ENCODE measurements at regions not wholly inside any gene's neighbourhood (a gene's known extent, or its start where the extent isn't known, plus 50 kb on each side); places are given as distances from the start of the nearest gene placed in this dataset.

DNA sequence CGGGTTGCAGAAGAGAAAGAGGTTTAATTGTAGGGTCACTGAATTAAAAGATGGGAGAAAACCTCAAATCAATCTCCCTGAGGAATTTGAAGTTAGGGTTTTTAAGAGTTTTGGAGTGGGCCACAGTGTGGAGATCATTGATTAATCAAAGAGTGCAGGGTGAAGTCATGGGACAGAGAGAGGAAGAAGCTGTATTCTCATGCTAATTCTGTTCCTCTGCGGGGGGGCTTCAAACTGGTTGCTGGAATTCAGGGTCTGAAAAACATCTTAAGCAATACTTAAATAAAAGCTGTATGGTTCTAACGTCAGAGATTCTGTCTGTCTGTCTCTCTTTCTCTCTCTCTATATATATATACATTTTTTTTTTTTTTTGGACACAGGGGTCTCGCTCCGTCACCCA is 169.8 kb upstream of the SPATS2L start:
- Histone ChIP-seq H3K27me3 (ENCODE audit: control insufficient read depth, insufficient read depth, low read length) (no peaks in the 10 kb centered on the region), H3K36me3 (ENCODE audit: control insufficient read depth, insufficient read depth, low read length) (peaks cover 5% of the 10 kb centered on the region; the same call in 1 of the 2 replicates), H3K9ac (ENCODE audit: low read depth, low read length) (peak overlapping the region; percentile 32; the same call in 1 of the 2 replicates), H3K27ac (ENCODE audit: low read depth, low read length) (peak overlapping the region; percentile 82), H3K4me3 (ENCODE audit: low read depth, low read length) (0 out of 2 replicates have a peak overlapping the region, but pooled peaks have one; percentile 13), H3K9me3 (ENCODE audit: control insufficient read depth, insufficient read depth, low read length) (peaks cover 18% of the 10 kb centered on the region), H3K4me1 (ENCODE audit: control insufficient read depth, insufficient read depth, low read length) (peaks cover 32% of the 10 kb centered on the region)

DNA sequence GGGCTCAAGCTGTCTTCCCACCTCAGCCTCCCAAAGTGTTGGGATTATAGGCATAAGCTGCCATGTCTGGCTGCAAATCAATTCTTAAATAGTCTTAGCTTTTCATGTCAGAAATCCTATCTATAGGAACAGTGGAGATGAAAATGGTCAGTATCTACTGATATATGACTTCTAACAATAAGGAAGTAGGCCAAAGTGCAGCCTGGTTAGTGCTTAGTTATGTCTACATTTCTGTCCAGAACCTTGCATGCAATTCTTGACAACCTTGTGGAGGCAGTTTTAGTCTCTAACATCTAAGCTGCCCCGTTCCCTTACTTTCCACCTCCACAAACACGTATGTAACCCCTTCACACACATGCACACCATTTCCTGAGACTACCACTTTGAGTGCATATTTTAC is 169.2 kb upstream of the SPATS2L start:
- H3K9ac ChIP-seq (ENCODE audit: low read depth, low read length), result no peak overlapping the region
- H3K36me3 ChIP-seq (ENCODE audit: control insufficient read depth, insufficient read depth, low read length), result peaks cover 5% of the 10 kb centered on the region; the same call in 1 of the 2 replicates
- H3K9me3 ChIP-seq (ENCODE audit: control insufficient read depth, insufficient read depth, low read length), result peaks cover 18% of the 10 kb centered on the region
- no peaks in the 10 kb centered on the region for H3K27me3 ChIP-seq (ENCODE audit: control insufficient read depth, insufficient read depth, low read length)
- H3K4me3 ChIP-seq (ENCODE audit: low read depth, low read length), result no peak overlapping the region
- H3K4me1 ChIP-seq (ENCODE audit: control insufficient read depth, insufficient read depth, low read length), result peaks cover 32% of the 10 kb centered on the region
- H3K27ac ChIP-seq (ENCODE audit: low read depth, low read length), result peak overlapping the region; percentile 46

DNA sequence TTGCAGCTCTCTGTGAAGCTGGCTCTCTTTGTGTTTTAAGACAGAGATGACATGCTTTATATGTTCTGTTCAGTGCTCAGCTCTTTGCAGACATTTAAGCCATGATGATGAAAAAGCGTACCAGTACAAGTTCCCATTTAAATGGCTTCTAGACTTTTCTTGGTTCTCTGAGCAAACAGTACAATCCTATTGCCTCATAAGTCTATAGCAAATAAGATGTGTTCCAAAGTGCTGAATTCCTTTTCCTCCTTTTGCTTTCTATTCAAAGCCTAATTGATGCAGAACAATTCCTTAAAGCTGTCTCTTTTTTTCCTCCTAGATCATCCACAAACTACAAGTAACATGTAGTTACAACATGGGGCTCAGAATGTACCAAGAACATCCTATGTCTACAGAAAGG is 168.8 kb upstream of the SPATS2L start:
- H3K36me3 ChIP-seq (ENCODE audit: control insufficient read depth, insufficient read depth, low read length), result peaks cover 5% of the 10 kb centered on the region; the same call in 1 of the 2 replicates
- no peaks in the 10 kb centered on the region for H3K27me3 ChIP-seq (ENCODE audit: control insufficient read depth, insufficient read depth, low read length)
- H3K4me3 ChIP-seq (ENCODE audit: low read depth, low read length), result no peak overlapping the region
- H3K9ac ChIP-seq (ENCODE audit: low read depth, low read length), result no peak overlapping the region
- peaks cover 18% of the 10 kb centered on the region for H3K9me3 ChIP-seq (ENCODE audit: control insufficient read depth, insufficient read depth, low read length)
- H3K27ac ChIP-seq (ENCODE audit: low read depth, low read length), result no peak overlapping the region
- H3K4me1 ChIP-seq (ENCODE audit: control insufficient read depth, insufficient read depth, low read length), result peaks cover 32% of the 10 kb centered on the region

DNA sequence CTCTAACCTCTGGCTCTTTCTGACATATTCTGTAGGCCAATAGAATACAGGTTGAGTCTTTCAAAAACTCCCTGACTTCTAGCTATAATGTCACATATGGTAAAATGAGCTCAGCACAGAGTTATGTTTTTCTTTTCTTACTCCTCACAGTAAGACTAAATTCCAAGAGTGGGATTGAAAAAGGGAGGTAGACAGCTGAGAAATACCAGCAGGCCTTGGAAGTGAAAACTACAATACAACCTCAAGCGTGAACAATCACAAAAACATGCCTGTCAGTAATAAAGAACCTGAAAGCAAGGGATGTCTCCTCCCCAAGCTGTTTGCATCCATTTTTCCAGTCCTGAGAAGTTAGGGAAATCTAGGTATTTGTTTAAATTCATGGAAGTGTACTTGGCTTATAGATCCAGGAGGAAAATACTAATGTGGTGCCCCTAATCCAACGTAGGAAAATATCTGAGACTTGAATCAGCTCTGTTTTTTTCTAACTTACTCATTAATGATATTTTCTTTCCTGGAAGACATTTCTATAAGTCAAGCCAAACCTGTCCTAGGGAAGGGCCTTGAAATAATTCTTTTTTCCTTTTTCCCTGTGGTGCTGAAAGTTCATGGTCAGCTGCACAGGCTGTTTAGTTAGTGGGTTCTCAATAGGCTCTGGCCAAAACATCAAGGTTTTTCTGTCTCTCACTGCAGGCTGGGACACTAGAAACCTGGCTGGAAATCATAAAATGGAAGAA is 167.9 kb upstream of the SPATS2L start:
- H3K4me1 ChIP-seq (ENCODE audit: control insufficient read depth, insufficient read depth, low read length), result peaks cover 32% of the 10 kb centered on the region
- no peak overlapping the region for H3K27ac ChIP-seq (ENCODE audit: low read depth, low read length)
- peaks cover 5% of the 10 kb centered on the region; the same call in 1 of the 2 replicates for H3K36me3 ChIP-seq (ENCODE audit: control insufficient read depth, insufficient read depth, low read length)
- H3K4me3 ChIP-seq (ENCODE audit: low read depth, low read length), result no peak overlapping the region
- no peaks in the 10 kb centered on the region for H3K27me3 ChIP-seq (ENCODE audit: control insufficient read depth, insufficient read depth, low read length)
- no peak overlapping the region for H3K9ac ChIP-seq (ENCODE audit: low read depth, low read length)
- peaks cover 19% of the 10 kb centered on the region for H3K9me3 ChIP-seq (ENCODE audit: control insufficient read depth, insufficient read depth, low read length)

DNA sequence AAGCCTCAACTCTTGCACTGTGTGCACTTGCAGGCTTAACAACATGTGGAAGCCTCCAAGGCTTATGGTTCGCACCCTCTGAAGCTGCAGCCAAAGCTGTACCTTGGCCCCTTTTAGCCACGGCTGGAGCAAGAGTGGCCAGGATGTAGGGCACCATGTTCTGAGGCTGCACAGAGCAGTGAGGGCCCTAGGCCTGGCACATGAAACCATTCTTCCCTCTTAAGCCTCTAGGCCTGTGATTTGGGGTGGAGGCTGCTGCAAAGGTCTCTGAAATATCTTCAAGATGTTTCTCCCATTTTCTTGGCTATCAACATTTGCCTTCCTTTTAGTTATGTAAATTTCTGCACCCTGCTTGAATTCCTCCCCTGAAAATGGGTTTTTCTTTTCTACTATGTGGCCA is 161.9 kb upstream of the SPATS2L start:
- peaks cover 16% of the 10 kb centered on the region; the same call in 1 of the 2 replicates for H3K9me3 ChIP-seq (ENCODE audit: control insufficient read depth, insufficient read depth, low read length)
- H3K27ac ChIP-seq (ENCODE audit: low read depth, low read length), result no peak overlapping the region
- H3K4me3 ChIP-seq (ENCODE audit: low read depth, low read length), result no peak overlapping the region
- H3K27me3 ChIP-seq (ENCODE audit: control insufficient read depth, insufficient read depth, low read length), result no peaks in the 10 kb centered on the region
- H3K9ac ChIP-seq (ENCODE audit: low read depth, low read length), result no peak overlapping the region
- no peaks in the 10 kb centered on the region for H3K36me3 ChIP-seq (ENCODE audit: control insufficient read depth, insufficient read depth, low read length)
- no peaks in the 10 kb centered on the region for H3K4me1 ChIP-seq (ENCODE audit: control insufficient read depth, insufficient read depth, low read length)

DNA sequence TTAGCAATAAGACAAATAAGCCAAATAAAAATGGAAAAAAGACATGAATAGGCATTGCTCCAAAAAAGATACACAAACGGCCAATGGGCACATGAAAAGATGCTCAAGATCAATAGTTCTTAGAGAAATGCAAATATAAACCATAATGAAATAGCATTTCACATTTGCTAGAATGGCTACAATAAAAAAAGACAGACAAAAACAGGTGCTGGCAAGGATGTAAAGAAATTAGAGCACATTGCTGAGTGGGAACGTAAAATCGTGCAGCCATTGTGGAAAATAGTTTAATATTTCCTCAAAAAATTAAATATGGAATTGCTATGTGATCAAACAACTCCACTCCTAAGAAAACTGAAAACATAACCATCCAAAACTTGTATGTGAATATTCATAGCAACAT is 160.0 kb upstream of the SPATS2L start:
- H3K27me3 ChIP-seq (ENCODE audit: control insufficient read depth, insufficient read depth, low read length), result no peaks in the 10 kb centered on the region
- no peak overlapping the region for H3K27ac ChIP-seq (ENCODE audit: low read depth, low read length)
- H3K4me3 ChIP-seq (ENCODE audit: low read depth, low read length), result no peak overlapping the region
- H3K4me1 ChIP-seq (ENCODE audit: control insufficient read depth, insufficient read depth, low read length), result no peaks in the 10 kb centered on the region
- H3K9ac ChIP-seq (ENCODE audit: low read depth, low read length), result no peak overlapping the region
- H3K36me3 ChIP-seq (ENCODE audit: control insufficient read depth, insufficient read depth, low read length), result no peaks in the 10 kb centered on the region
- peaks cover 33% of the 10 kb centered on the region for H3K9me3 ChIP-seq (ENCODE audit: control insufficient read depth, insufficient read depth, low read length)

DNA sequence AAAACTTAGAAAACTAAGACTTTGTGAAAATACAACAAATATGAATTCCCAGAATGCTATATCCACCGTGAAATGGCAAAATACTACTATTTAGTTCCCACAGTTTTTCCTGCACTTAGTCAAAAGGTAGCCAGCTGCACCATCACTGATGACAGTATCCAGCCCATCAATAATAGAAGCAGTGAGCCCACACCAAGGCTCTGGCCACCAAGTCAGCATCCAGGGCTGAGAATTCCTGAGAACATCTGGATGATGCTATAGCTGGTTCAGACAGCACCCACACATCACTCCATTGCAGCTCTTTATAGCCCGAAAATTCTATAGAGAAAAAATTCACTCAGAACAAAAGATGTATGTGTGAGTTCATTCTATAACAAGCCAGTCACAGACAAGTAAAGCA is 159.1 kb upstream of the SPATS2L start:
- Histone ChIP-seq H3K9ac (ENCODE audit: low read depth, low read length) (no peak overlapping the region), H3K9me3 (ENCODE audit: control insufficient read depth, insufficient read depth, low read length) (peaks cover 39% of the 10 kb centered on the region), H3K27ac (ENCODE audit: low read depth, low read length) (no peak overlapping the region), H3K36me3 (ENCODE audit: control insufficient read depth, insufficient read depth, low read length) (no peaks in the 10 kb centered on the region), H3K4me1 (ENCODE audit: control insufficient read depth, insufficient read depth, low read length) (no peaks in the 10 kb centered on the region), H3K27me3 (ENCODE audit: control insufficient read depth, insufficient read depth, low read length) (no peaks in the 10 kb centered on the region), H3K4me3 (ENCODE audit: low read depth, low read length) (no peak overlapping the region)

DNA sequence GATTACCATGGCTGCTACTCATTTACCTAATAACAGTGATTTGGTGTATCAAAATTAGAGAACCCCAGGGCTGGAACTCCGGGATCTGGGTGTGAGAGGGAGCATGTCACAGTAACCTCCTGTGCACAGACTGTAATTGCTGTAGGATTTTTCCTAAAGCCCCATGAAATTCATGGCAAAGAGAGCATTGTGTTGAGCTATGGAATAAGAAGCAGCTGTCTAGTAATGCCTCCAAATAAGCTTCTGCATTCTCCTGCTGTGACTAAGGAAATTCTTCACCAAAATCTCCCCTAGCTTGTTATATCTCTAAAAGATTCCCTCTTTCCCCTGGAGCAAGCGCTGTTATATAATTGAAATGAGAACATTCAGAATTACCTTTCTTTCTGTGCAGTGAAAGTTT is 158.1 kb upstream of the SPATS2L start:
- no peak overlapping the region for H3K9ac ChIP-seq (ENCODE audit: low read depth, low read length)
- H3K4me1 ChIP-seq (ENCODE audit: control insufficient read depth, insufficient read depth, low read length), result no peaks in the 10 kb centered on the region
- H3K27ac ChIP-seq (ENCODE audit: low read depth, low read length), result no peak overlapping the region
- H3K9me3 ChIP-seq (ENCODE audit: control insufficient read depth, insufficient read depth, low read length), result peaks cover 45% of the 10 kb centered on the region
- H3K36me3 ChIP-seq (ENCODE audit: control insufficient read depth, insufficient read depth, low read length), result no peaks in the 10 kb centered on the region
- H3K27me3 ChIP-seq (ENCODE audit: control insufficient read depth, insufficient read depth, low read length), result no peaks in the 10 kb centered on the region
- H3K4me3 ChIP-seq (ENCODE audit: low read depth, low read length), result no peak overlapping the region

DNA sequence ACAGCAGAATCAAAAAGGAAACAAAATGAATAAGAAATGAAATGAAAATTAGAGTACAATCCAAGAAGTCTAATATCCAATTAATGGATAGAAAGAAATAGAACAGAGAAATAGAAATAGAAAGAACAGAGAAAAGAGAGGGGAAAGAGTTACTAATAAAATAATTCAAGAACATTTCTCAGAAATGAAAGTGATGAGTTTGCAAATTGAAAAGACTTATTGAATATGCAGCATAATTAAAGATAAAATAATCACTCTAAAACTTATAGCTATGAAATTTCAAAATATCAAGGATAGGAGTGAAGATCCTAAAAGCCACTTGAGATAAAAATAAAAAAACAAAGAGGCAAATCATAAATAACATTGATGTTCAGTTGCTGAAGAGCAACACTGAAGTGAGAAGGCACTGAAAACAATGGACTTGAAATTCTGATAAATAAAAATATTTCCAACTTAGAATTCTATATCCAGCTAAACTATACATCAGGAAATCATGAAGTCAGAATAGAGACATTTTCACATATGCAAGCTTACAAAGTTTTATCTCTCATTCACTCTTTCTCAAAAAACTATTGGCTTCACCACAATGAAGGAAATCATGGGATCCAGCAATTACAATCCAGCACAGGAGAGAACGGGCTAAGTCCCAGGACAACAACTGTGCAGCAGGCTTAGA is 155.9 kb upstream of the SPATS2L start:
- H3K27ac ChIP-seq (ENCODE audit: low read depth, low read length), result no peak overlapping the region

DNA sequence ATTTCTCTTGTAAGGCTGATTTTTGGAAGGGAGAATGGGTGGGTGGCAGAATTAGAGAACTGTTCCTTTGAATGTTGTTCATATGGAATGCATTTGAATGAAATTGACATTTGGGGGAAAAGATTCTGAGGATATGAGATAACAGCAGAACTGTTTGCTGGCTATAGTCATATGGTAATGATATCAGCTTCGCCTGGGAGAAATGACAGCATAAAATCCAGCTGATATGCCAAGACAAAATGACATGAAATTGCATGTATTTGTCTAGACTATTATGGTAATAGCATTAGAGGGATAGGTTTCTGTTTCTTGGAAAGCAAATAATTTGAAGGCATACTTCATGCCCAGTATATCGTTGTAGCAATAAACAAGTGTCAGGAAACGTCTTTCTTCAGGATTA is 150.8 kb upstream of the SPATS2L start:
- H3K36me3 ChIP-seq (ENCODE audit: control insufficient read depth, insufficient read depth, low read length), result no peaks in the 10 kb centered on the region
- H3K27ac ChIP-seq (ENCODE audit: low read depth, low read length), result no peak overlapping the region
- peaks cover 15% of the 10 kb centered on the region for H3K4me1 ChIP-seq (ENCODE audit: control insufficient read depth, insufficient read depth, low read length)
- peaks cover 21% of the 10 kb centered on the region for H3K9me3 ChIP-seq (ENCODE audit: control insufficient read depth, insufficient read depth, low read length)
- no peaks in the 10 kb centered on the region for H3K27me3 ChIP-seq (ENCODE audit: control insufficient read depth, insufficient read depth, low read length)
- H3K4me3 ChIP-seq (ENCODE audit: low read depth, low read length), result no peak overlapping the region
- H3K9ac ChIP-seq (ENCODE audit: low read depth, low read length), result no peak overlapping the region

More for the DNA sequence above, 155.9 kb upstream of the SPATS2L start:
- H3K27me3 ChIP-seq (ENCODE audit: control insufficient read depth, insufficient read depth, low read length), result no peaks in the 10 kb centered on the region
- H3K4me3 ChIP-seq (ENCODE audit: low read depth, low read length), result no peak overlapping the region
- H3K9me3 ChIP-seq (ENCODE audit: control insufficient read depth, insufficient read depth, low read length), result peaks cover 29% of the 10 kb centered on the region
- no peaks in the 10 kb centered on the region for H3K4me1 ChIP-seq (ENCODE audit: control insufficient read depth, insufficient read depth, low read length)
- no peaks in the 10 kb centered on the region for H3K36me3 ChIP-seq (ENCODE audit: control insufficient read depth, insufficient read depth, low read length)
- H3K9ac ChIP-seq (ENCODE audit: low read depth, low read length), result no peak overlapping the region

DNA sequence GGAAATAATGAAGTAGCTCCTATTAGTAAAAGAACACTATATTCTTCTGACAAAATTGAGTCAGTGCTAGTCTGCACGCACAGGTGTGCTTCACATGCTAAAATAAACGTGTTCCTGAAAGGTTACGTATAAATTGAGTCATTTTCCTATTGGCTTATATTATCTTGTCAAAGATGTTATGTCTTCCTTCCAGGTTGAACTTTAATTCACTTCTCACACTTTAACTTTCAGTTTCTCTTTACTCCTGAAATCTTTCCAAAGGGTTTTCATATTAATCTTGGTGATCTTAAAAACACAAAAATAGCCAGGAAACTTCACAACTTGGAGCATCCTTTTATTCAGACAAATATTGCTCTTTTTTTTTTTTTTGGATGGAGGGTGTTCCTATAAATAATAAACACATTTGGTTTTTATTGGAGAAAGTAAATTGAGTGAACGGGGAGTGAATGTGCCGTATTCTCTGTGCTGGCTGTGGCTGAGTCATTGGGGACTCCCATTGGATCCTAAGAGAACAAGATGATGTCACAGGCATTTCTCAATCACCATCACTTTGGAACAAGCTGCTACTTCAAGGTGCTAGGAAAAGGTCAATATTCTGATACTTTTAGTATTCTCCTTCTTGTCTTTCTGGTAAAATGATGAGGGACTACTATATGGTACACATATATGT is 150.2 kb upstream of the SPATS2L start:
- Histone ChIP-seq H3K9ac (ENCODE audit: low read depth, low read length) (no peak overlapping the region), H3K9me3 (ENCODE audit: control insufficient read depth, insufficient read depth, low read length) (peaks cover 15% of the 10 kb centered on the region), H3K27me3 (ENCODE audit: control insufficient read depth, insufficient read depth, low read length) (no peaks in the 10 kb centered on the region), H3K36me3 (ENCODE audit: control insufficient read depth, insufficient read depth, low read length) (no peaks in the 10 kb centered on the region), H3K4me3 (ENCODE audit: low read depth, low read length) (no peak overlapping the region), H3K4me1 (ENCODE audit: control insufficient read depth, insufficient read depth, low read length) (peaks cover 15% of the 10 kb centered on the region), H3K27ac (ENCODE audit: low read depth, low read length) (no peak overlapping the region)

All from HUES48 (cell line).